ENCODE measurements at regions not wholly inside any gene's neighbourhood (a gene's known extent, or its start where the extent isn't known, plus 50 kb on each side); places are given as distances from the start of the nearest gene placed in this dataset.

DNA sequence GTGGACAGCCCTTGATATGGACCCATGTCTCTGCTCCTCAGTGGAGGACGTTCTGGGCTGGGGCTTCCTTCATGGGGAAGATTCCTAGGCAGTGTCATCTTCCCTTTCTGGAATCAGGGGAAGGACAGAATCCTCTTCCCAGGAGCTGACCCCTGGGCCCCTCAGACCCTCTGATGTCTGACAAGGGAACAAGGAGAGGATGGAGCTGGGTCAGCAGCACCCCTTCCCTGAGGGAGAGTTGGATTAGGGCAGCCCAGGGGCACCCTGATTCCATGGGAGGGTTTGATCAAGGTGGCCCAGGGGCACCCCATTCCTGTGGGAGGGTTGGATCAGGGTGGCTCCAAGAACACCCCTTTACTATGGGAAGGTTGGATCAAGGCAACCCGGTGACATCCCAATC, 86.5 kb downstream of the ACKR3 start:
- DNase-seq, result no peak

DNA sequence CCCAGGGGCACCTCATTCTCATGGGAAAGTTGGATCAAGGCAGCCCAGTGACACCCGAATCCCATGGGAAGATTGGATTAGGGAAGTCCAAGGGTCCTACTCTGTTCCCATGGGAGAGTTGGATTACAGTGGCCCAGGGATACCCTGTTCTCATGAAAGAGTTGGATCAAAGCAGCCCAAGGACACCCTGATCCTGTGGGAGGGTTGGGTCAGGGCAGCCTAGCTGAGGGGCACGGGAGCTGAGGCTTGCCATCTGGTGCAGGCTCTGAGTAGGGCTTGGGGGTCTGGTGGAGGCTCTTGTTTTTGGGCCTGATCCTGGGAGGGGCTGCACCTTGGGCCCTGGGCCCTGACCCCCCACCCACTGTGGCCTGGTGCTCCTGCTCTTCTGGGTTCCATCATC, 87.1 kb downstream of the ACKR3 start:
- no peak for DNase-seq

DNA sequence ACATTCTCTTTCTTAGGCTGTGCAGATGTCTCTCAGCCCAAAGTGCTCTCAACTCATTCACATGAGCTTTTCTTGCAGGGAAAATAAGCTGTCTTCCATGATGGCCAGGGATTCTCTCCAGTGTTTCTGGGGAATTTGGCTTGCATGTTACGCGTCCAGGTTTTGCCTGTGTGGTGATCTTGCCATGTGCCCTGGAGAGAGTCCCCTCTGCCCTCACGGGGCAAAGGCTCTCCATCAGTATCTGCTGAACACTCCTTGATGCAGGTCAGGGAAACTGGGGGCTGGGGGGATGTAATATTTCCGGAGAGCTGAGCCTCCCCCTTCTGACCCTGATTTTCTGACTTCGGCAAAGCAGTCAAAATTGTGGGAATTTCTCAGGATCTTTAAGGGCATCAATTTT, 87.6 kb downstream of the ACKR3 start:
- DNase-seq, result no peak

DNA sequence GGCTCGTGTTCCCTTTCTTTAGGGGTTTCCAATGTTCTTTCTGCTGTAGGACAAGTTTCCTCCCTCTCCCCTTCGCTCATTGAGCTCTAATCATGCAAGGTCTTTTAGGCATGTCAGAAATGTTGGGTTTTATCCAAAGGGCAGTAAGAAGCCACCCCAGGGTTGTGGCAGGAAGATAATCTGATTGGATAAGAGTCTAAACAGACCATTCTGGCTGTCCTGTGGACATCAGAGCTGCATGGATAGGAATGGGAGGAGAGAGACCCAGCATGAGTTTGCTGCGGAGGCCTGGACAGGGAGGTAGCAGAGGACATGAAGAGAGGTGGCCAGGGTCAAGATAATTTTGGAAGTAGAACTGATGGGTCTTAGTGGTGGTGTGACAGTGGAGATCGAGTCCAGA, 88.2 kb downstream of the ACKR3 start:
- DNase-seq, result no peak

DNA sequence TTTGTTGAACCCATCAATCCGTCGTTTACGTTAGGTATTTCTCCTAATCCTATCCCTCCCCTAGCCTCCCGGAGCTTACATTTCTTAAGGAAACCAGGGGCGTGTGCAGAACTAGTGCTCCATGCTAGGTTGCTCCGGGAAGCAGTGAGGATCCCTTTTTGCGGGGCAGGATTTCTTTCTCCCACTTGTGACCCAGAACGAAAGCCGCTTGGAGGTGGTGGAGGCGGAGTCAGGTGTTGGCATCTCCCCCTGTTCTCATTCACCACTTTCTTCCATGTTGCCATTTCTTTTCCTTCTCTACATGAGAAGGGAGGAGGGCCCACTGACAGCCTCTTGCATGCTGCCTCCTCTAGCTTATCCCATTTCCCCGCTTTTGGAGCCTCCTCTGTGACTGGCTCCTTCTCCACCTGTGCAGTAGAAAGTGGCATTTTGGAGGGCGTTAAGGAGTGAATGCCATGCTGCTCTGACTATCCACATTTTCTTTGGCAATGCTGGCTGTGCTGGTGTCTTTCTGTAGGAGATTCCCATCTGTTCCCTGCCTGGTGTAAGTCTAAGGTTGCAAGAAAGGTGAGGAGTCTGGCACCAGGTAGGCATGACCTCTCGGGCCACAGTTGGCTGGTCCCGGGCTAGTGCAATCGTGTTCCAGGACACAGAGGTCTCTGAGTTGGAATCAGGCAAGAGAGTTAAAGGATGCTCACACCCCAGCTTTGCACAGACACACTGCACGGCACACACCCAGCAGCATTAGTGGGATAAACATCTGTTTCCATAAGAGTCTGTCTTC, 89.5 kb downstream of the ACKR3 start:
- peak; percentile 25 for DNase-seq

DNA sequence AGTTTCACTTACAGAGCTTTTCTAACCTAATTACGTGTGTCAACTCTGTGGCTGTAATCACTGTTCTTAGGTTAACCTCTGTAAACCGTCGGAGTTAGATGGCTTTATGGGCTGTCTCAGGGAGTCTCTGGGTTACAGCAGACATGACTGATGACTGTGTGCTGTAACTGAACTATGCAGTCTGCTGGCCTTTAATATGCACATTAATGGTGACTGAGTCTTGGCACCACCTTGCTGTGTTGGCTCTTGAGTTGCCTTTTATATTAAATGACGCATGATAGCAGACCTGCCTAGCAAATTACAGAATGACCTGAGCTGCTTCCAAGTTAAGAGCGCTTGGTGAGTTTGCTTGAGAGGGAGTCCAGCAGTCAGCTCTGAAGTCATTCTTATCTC, 90.1 kb downstream of the ACKR3 start:
- peak; percentile 60 for DNase-seq

DNA sequence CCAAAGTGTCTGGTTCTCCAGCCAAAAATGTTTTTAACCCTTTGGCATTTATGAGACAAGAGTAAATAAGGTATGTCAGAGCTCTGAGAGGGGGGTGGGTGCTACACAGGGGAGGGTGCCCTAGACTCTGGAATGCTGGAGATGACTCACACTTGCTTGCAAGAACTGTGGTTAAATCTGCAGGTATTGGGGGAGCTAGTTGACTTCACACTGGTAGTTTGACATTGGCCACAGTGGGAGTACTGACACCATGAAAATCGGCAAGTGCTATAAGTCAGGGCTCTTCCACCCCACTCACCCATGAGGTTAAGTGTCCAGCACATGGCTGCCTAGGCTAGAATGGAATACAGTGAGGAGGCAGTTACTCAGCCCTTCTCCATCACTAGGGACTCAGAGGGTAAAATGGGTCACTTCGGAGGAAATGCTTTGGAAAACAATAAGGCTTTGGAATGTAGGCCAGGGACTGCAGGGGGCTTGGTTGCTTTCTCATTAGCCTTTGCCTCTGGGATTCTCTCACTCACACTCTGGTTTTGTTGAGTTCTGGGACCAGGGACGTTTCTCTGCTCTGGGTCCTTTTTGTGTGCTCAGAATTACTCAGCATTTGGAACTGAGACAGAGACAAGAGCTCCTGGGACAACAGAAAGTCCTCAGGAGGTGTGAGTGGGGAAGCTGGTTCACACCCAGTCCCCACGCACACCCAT, 91.6 kb downstream of the ACKR3 start:
- DNase-seq, result no peak

DNA sequence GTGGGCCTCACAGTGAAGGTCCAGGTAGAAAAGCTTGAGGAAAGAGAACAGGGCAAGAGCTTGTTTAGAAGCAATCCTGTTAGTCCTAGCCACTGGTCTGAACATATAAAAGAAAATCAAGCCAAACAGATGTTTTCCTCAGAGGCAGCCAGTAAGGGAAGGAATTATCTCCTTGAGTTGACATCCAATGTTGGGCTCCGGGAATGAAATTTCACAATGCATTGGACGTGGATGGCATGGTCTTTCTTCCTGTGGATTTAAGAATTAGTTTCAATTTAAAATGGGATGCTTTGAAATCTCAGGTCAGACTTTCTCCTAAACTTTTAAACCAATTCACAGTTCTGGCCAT, 92.1 kb downstream of the ACKR3 start:
- DNase-seq, result peak; percentile 42

DNA sequence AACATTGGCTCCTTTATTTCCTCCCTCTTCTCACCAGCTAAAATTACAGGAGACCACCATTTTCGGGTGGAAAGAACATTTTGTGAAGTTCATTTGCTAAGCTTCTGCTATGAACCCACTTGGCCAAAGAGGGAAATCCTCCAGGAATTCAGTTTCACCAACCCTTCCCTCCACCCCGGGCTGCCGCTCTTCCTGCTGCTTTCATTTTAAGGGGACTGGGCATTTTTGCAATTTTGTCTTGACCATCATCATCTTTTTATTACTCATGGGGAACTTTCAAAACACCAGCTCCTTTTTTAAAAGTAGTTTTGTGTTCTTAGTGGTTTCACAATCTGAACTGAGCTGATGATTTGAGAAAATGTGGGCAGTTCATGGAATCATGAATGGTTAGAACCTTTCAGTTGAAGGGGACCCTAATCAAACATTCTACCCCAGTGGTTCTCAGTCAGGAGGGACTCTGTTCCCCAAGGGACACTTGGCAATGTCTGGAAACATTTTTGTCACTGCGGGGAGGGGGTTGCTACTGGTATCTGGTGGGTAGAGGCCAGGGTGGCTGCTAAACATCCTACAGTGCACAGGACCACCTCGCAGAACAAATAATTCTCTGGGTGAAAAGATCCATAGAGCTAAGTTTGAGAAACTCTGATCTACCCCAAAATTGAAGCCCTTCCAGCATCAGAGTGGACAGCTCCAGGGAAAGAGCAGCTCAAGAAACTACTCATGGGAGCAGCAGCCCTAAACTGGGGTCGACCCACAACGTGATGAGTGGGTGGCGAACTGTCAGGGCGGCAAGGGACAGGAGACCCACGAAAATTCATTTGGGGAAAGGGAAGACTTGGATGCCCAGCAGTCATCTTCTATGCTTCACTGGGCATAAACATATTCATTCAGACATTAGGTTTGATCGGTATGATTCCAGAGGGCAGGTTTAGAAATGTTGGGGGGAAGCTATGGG, 92.9 kb downstream of the ACKR3 start:
- peak; percentile 26 for DNase-seq

DNA sequence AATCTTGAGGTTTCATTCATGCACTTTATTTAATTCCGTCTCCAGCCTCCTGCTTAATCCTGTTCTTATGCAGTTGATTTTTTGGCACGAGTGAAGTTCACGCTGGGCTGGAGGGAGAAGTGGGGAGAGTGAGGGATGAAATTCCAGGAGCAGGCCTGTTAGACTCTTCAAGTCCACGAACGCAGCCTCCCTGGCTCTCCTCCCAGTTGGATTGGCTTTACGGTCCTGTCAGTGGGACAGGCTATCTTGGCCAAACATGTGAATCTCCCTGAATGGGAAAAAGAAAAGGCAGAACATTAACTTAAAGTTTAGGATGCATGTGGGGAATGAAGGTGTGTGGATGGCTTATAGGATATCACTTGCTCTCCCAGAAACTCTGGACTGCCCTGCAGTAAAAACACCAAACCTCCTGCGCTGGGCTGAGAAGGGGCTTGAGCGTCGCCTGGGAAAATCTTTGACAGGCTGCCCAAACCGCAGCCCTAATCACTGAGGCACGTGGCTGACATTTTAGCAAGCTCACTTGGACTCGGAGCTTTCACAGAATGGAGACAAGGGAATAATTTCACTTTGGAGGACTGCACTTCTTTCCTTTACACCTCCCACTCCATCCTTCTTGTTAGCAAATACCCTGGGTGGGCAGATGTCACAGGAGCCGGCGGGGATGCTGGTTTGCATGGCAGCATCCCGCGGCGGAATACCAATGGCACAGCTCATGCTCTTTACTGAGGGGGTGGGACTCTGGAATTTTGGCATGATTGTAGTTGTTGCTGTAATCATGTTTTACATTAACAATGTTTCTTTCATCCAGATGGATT, 93.9 kb downstream of the ACKR3 start:
- DNase-seq, result peak; percentile 89

DNA sequence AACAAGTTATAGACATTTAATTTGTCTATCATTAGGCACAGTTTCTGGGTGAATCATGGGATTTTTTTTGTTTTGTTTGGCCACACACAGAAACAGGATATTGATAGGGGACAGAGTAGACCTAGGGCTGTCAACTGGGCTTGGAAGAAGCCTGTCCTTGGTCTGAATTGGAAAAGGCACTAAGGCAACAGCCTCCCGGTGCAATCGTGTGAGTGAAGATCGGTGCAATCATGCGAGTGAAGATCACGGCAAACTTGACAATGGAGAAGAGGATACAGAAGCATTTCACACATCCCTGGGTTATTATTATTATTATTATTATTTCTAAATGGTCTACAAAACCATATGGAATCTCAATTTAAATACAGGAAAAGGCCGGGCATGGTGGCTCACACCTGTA, 94.5 kb downstream of the ACKR3 start:
- DNase-seq, result no peak

DNA sequence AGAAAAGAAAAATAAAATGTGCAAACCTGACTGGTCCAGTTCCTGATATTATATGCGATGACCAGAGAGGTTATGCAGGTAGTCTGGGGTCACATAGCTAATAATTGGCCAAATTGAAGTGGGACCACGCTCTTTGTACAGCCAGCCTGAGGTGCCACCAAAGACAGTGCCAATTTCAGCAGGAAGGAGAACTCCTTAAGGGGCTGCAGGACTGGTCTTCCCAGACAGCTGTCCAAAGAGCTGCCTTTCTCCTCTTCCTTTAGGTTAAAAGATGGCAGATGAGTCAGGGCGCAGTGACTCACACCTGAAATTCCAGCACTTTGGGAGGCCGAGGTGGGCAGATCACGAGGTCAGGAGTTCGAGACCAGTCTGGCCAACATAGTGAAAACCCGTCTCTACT, 95.5 kb downstream of the ACKR3 start:
- no peak for DNase-seq

DNA sequence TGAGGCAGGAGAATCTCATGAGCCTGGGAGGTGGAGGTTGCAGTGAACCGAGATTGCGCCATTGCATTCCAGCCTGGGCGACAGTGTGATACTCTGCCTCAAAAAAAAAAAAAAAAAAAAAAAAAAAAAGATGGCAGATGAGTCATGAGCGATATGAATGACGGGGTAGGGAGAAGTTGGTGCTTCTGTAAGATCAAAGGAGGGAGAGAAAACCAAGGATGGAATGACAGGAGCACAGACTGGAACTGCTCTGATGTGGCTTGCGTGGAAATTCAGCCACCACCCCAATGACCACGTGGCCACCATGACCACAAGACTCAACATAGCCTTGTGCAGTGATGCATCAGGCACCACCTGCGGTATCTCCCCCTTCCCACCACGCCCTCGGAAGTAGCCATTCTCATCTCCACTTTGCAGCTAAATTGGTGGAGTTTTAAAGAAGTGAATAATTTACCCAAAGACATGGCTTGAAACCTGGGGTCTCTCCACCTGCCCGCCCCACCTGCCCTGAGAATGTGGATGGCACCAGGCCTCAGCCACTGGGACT, 96.0 kb downstream of the ACKR3 start:
- no peak for DNase-seq

DNA sequence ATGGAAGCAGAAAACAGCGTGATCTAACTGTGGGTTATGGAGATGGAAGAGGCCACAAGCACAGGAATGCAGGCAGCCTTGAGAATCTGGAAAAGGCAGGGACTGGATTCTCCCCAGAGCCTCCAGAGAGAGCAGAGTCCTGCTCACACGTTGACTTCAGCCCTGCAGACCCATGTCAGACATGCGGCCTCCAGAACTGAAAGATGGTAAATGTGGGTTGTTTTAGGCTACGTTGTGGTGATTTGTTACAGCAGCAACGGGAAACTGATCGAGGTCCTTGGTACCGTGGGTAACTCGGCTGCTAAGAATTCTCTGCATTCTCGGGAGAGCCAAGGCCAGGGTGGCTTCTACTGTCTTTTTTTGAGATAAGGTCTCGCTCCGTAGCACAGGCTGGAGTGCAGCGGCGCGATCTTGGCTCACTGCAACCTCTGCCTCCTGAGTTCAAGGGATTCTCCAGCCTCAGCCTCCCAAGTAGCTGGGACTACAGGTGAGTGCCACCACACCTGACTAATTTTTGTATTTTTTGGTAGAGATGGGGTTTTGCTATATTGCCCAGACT, 97.1 kb downstream of the ACKR3 start:
- DNase-seq, result no peak

DNA sequence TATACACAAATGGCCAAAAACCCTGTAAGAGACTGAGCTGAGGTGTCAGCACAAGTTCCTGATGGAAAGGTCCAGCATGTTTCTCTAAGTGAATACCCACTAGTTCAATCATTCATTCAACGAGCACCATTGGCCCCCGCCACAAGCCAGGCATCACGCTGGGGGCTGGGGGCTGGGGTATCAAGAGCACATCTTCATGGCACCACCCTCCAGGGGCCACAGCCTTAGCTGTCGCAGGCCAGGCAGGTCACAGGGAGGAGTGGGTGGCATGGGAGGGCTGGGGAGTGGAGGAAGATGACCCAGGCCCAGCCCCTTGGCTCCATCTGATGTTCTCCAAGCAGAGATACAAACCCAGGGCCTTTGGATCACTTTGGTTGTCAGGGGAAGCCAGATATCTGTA, 97.9 kb downstream of the ACKR3 start:
- no peak for DNase-seq

DNA sequence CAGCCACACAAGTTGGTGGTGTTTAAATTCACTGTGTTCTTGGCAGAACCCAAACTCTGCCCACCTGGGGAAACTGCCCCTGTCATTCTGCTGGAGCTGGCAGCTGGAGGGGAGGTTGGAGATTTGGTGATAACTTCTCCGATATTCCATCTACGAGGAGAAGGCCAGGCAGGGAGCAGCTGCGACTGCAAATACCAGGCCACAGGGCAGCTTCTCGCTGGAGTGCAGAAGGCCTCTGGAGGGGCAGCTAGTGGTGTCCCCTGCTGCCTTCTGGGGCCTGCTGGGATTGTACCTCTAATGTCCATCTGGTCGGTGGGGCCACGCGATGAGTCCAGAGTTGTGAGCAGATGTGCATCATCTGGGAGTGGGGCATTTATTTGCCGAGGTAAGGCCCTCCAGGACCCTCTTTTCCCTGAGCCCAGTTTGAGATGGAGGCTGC, 98.9 kb downstream of the ACKR3 start:
- no peak for DNase-seq

DNA sequence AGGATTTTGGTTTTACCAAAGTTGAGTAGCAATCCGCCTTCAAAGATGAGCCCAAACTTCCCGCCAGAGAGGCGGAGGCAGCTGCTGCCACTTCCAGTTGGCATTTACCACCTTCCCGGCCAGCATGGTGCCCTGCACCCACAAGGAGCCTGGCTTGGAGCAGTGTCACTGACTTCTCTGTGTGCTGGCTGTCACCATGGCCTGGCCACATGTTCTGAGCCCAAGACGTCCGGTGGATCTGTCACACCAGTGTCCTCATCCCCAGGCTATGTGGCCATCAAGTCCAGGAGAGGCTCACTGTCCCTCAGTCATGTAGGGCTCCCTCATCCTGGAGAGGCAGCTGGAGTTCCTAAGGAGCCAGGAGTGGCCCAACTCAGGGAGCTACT, 100.6 kb downstream of the ACKR3 start:
- no peak for DNase-seq

DNA sequence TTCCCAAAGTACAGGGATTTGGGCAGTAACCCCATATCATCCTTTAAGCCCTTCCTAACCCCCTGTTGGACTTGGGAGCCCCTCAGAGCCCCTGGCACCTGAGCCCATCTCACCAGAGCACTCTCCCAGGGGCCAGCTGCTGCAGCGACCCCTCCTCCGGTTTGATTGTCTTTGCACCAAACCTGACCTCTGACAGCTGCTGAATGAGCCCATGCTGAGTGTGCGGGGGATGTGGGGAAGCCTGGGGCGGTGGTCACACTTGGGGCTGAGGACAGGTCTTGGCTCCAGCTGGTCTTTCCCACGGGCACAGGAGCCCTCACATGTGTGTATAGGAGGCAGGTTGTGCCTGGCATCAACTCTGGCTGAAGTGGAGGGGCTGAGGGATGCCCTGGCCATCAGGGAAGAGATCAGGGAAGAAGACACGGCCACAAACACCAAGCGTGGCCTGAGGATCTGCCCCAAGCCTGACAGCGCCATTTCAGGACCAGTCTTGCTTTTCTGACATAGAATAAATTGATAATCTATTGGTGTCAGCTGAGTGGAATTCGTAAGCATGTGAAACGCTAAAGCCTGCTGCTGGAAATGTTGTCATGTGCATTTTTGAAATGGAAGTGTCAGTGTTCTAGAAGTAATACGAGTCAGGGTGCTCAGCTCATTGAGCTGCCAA, 102.4 kb downstream of the ACKR3 start:
- DNase-seq, result no peak

DNA sequence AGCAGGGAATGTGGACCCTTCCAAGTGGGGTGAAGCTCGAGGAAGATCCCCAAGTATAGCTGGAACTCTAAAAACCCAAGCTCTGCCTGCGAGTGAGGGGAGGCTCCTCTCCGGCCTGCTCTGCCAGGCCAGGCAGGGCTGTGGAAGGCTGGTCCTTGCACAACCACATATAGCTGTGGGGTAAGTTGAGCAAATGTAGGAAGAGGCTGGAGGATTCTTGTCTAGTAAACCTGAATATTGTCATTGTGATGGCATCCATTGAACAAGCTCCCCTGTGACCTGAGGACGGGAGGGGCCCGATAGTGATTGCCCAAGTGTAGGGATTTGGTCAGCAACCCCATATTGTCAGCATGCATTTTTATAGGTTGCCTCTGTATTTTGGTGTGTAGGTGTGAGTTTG, 103.0 kb downstream of the ACKR3 start:
- DNase-seq, result no peak

DNA sequence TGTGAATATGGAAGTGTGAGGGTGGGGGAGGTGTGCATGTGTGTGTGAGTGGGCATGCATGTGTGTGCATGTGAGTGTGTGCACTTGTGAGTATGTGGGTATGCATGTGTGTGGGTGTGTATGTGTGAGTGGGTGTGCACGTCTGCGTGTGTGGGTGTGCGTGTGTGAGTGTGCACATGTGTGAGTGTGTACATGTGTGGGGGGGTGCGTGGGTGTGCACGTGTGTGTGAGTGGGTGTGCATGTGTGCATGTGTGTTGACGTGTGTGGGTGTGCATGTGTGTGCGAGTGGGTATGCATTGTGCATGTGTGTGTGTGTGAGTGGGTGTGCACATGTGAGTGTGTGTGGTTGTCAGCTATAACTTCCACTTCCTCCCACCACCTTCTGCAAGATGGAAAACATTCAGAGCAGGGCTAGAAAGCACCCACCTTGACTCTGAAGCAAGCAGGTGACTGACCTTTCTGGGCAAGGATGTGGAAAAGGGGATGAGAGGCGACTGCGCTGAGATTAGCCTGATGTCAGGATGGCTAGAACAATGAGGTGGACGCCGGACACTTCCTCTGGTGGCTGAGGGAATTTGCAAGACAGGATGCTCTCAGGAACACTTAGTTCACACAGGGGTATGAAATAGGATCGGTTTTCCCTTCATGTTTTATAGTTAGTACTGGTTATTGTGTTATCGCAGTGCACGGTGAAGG, 103.6 kb downstream of the ACKR3 start:
- no peak for DNase-seq

DNA sequence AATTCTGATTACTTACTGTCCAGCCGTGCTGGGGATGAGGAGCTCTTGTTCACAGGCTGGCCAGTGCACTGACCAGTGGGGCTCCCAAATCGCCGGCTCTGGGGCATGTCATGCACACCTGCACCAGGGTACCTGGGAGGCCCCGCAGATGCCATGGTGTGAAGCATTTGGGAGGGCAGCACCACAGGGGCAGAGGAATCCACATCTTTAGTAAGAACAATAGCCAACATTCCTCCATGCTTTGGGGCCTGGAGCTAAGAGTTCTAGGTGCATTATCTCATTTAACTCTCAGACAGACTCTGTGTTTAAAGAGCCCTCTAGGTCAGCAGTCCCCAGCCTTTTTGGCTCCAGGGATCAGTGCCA, 104.2 kb downstream of the ACKR3 start:
- DNase-seq, result no peak
